ENCODE measurements at regions not wholly inside any gene's neighbourhood (a gene's known extent, or its start where the extent isn't known, plus 50 kb on each side); places are given as distances from the start of the nearest gene placed in this dataset.

- DNase-seq (ENCODE audit: low read depth, low spot score) = no peak
Measured at GRCh38 chr4:175947117-175947722, 118.4 kb upstream of the WDR17 start.

GRCh38 chr4:175951794-175952193 lies 113.8 kb upstream of the WDR17 start:
- DNase-seq (ENCODE audit: low read depth, low spot score) = no peak

- DNase-seq (ENCODE audit: low read depth, low spot score) = no peak
Measured at GRCh38 chr4:175953116-175953515, 112.5 kb upstream of the WDR17 start.

- DNase-seq (ENCODE audit: low read depth, low spot score) = no peak
Measured at GRCh38 chr4:175953960-175954521, 111.6 kb upstream of the WDR17 start.

- DNase-seq (ENCODE audit: low read depth, low spot score) = no peak
Measured at GRCh38 chr4:175954685-175955084, 111.0 kb upstream of the WDR17 start.

- DNase-seq (ENCODE audit: low read depth, low spot score) = no peak
Measured at GRCh38 chr4:175961604-175962003, 104.0 kb upstream of the WDR17 start.

- DNase-seq (ENCODE audit: low read depth, low spot score) = no peak
Measured at GRCh38 chr4:175970072-175970471, 95.6 kb upstream of the WDR17 start.

GRCh38 chr4:175970724-175971123 lies 94.9 kb upstream of the WDR17 start:
- no peak for DNase-seq (ENCODE audit: low read depth, low spot score)

- no peak for DNase-seq (ENCODE audit: low read depth, low spot score)
Measured at GRCh38 chr4:175971388-175972179, 94.1 kb upstream of the WDR17 start.

- no peak for DNase-seq (ENCODE audit: low read depth, low spot score)
Measured at GRCh38 chr4:175973027-175973923, 92.4 kb upstream of the WDR17 start.

GRCh38 chr4:175983636-175984035 lies 82.0 kb upstream of the WDR17 start:
- DNase-seq (ENCODE audit: low read depth, low spot score) = no peak

- no peak for DNase-seq (ENCODE audit: low read depth, low spot score)
Measured at GRCh38 chr4:175986668-175987067, 79.0 kb upstream of the WDR17 start.

GRCh38 chr4:175988511-175988910 lies 77.1 kb upstream of the WDR17 start:
- DNase-seq (ENCODE audit: low read depth, low spot score) = no peak

GRCh38 chr4:175996206-175996605 lies 69.4 kb upstream of the WDR17 start:
- DNase-seq (ENCODE audit: low read depth, low spot score) = no peak

GRCh38 chr4:175997291-175997690 lies 68.3 kb upstream of the WDR17 start:
- DNase-seq (ENCODE audit: low read depth, low spot score) = no peak

- DNase-seq (ENCODE audit: low read depth, low spot score) = no peak
Measured at GRCh38 chr4:175998782-175999181, 66.9 kb upstream of the WDR17 start.

- DNase-seq (ENCODE audit: low read depth, low spot score) = no peak
Measured at GRCh38 chr4:175999944-176000343, 65.7 kb upstream of the WDR17 start.

GRCh38 chr4:176001151-176002006 lies 64.3 kb upstream of the WDR17 start:
- peak; percentile 78 for DNase-seq (ENCODE audit: low read depth, low spot score)

- DNase-seq (ENCODE audit: low read depth, low spot score) = peak; percentile 31
Measured at GRCh38 chr4:176002007-176002613, 63.5 kb upstream of the WDR17 start.

- DNase-seq (ENCODE audit: low read depth, low spot score) = no peak
Measured at GRCh38 chr4:176005766-176006165, 59.9 kb upstream of the WDR17 start.

- DNase-seq (ENCODE audit: low read depth, low spot score) = no peak
Measured at GRCh38 chr4:176009254-176009653, 56.4 kb upstream of the WDR17 start.
